ENCODE measurements at regions not wholly inside any gene's neighbourhood (a gene's known extent, or its start where the extent isn't known, plus 50 kb on each side); places are given as distances from the start of the nearest gene placed in this dataset.

DNA sequence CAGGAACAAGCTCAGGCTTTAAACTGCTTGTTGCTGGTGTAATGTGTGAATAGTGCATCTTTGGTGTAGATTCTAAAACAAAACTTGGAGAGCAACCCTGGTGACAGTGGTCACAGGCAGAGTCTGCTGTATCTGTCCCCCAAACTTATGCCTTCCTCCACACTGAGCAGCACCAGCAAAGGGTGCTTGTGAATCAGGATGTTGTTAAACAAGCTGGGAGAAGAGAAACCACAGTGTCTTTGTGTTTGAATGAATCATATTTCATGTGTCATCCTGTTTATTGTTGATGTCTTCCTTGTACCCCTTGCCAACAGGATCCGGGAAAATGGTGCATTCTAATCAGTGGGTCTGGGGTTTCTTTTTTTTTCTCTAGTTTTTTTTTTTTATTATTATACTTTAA lies 91.9 kb upstream of the COG2 start:
- peaks cover 70% of the 10 kb centered on the region for H3K27me3 ChIP-seq (ENCODE audit: low read length)
- no peaks in the 10 kb centered on the region for H3K36me3 ChIP-seq (ENCODE audit: low read depth, low read length)
- H3K4me2 ChIP-seq (ENCODE audit: low read length): no peak overlapping the region
- H3K9me3 ChIP-seq (ENCODE audit: low read length): no peaks in the 10 kb centered on the region
- peak; percentile 77 for DNase-seq
- no peak overlapping the region for H3K9ac ChIP-seq (ENCODE audit: low read length)
- H3K9me2 ChIP-seq (replicated peaks; ENCODE audit: low read length): no peaks in the 10 kb centered on the region
- ChIA-PET CTCF (interaction anchor here (0.6 kb wide), 1 partner anchor 107 kb away, joined by 4 read pairs; no protein-coding TSS in a partner anchor), POLR2A (ENCODE audit: unreplicated experiment) (no interaction called here)
- no peaks in the 10 kb centered on the region for H3F3A ChIP-seq (ENCODE audit: low read length, unreplicated experiment)
- ATAC-seq: peak; percentile 76
- no peaks in the 10 kb centered on the region for H4K20me1 ChIP-seq (ENCODE audit: low read length)
- no peaks in the 10 kb centered on the region for H3K79me2 ChIP-seq (ENCODE audit: low read length)
- no peak for TF ChIP-seq EZH2phosphoT487 (IDR thresholded peaks at IDR 0.05; ENCODE audit: borderline replicate concordance, low read length)
- no peak for TF ChIP-seq EZH2 (IDR thresholded peaks at IDR 0.05; ENCODE audit: low read length, unreplicated experiment)
- TF ChIP-seq, protein P1, sequence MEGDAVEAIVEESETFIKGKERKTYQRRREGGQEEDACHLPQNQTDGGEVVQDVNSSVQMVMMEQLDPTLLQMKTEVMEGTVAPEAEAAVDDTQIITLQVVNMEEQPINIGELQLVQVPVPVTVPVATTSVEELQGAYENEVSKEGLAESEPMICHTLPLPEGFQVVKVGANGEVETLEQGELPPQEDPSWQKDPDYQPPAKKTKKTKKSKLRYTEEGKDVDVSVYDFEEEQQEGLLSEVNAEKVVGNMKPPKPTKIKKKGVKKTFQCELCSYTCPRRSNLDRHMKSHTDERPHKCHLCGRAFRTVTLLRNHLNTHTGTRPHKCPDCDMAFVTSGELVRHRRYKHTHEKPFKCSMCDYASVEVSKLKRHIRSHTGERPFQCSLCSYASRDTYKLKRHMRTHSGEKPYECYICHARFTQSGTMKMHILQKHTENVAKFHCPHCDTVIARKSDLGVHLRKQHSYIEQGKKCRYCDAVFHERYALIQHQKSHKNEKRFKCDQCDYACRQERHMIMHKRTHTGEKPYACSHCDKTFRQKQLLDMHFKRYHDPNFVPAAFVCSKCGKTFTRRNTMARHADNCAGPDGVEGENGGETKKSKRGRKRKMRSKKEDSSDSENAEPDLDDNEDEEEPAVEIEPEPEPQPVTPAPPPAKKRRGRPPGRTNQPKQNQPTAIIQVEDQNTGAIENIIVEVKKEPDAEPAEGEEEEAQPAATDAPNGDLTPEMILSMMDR (conservative IDR thresholded peaks at IDR 0.05; ENCODE audit: low read depth, low read length): no peak
- no TSS peak for BruUV-seq (replicated peaks)
- H3K4me3 ChIP-seq (ENCODE audit: low read length): no peak overlapping the region
- H3K4me1 ChIP-seq (ENCODE audit: insufficient read depth, low read length): peaks cover 8% of the 10 kb centered on the region
- no peak overlapping the region for H3K27ac ChIP-seq (ENCODE audit: low read length)
- intact Hi-C loops (cut with micrococcal nuclease): no loop called here
- no peak overlapping the region for H2AFZ ChIP-seq (ENCODE audit: low read length)

DNA sequence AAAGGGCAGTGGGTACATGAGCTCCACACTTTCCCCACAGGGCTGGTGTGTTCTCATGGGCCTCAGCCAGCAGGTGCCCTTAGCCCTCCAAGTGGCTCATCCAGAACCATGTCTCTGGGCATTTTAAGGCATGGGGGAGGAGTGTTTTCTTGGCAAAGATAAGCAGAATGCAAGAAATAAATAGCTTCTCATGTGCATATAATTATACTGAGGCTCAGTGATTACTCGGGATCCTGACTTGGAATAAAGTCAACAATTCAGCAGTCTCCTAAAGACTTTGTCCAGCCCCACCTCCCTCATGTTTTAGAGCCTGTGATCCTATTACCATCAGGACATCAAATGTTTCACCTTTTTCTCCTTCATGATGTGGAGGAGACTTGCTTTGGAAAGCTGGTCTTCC lies 92.7 kb upstream of the COG2 start:
- TF ChIP-seq EZH2phosphoT487 (IDR thresholded peaks at IDR 0.05; ENCODE audit: borderline replicate concordance, low read length): no peak
- TF ChIP-seq EZH2 (IDR thresholded peaks at IDR 0.05; ENCODE audit: low read length, unreplicated experiment): no peak
- POLR2A ChIA-PET (ENCODE audit: unreplicated experiment): no interaction called here
- Histone ChIP-seq H3F3A (ENCODE audit: low read length, unreplicated experiment) (no peaks in the 10 kb centered on the region), H2AFZ (ENCODE audit: low read length) (no peak overlapping the region), H3K9me2 (replicated peaks; ENCODE audit: low read length) (no peaks in the 10 kb centered on the region), H3K4me3 (ENCODE audit: low read length) (no peak overlapping the region), H3K79me2 (ENCODE audit: low read length) (no peaks in the 10 kb centered on the region), H4K20me1 (ENCODE audit: low read length) (no peaks in the 10 kb centered on the region), H3K9me3 (ENCODE audit: low read length) (no peaks in the 10 kb centered on the region), H3K9ac (ENCODE audit: low read length) (no peak overlapping the region), H3K36me3 (ENCODE audit: low read depth, low read length) (no peaks in the 10 kb centered on the region), H3K27me3 (ENCODE audit: low read length) (peaks cover 64% of the 10 kb centered on the region), H3K27ac (ENCODE audit: low read length) (no peak overlapping the region), H3K4me2 (ENCODE audit: low read length) (no peak overlapping the region), H3K4me1 (ENCODE audit: insufficient read depth, low read length) (peaks cover 8% of the 10 kb centered on the region)
- CTCF ChIA-PET: no interaction called here
- DNase-seq (no peak), ATAC-seq (no peak)
- intact Hi-C loops (cut with micrococcal nuclease): no loop called here
- no TSS peak for BruUV-seq (replicated peaks)

DNA sequence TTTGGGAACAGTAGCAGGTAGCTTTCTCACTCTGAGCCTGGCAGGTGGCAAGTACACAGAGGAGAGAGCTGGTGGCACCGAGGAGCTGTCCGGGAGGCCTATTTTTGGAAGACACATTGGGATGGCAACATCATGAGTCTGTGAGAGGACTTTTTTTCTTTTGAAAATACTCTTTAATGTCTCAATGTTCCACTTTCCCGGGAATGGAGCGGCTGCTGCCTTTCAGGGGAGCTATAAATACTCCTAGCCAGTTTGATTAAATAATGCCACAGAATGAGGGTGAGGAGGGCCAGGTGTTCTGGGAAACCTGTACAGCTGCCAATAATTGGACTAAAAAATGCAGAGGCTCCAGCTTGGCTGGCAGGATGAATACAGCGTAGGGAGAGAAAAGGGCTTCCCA lies 93.3 kb upstream of the COG2 start:
- H3K79me2 ChIP-seq (ENCODE audit: low read length): no peaks in the 10 kb centered on the region
- H3K4me2 ChIP-seq (ENCODE audit: low read length): no peak overlapping the region
- H2AFZ ChIP-seq (ENCODE audit: low read length): no peak overlapping the region
- H3K36me3 ChIP-seq (ENCODE audit: low read depth, low read length): no peaks in the 10 kb centered on the region
- no peak overlapping the region for H3K27ac ChIP-seq (ENCODE audit: low read length)
- TF ChIP-seq EZH2phosphoT487 (IDR thresholded peaks at IDR 0.05; ENCODE audit: borderline replicate concordance, low read length): no peak
- no peak for TF ChIP-seq EZH2 (IDR thresholded peaks at IDR 0.05; ENCODE audit: low read length, unreplicated experiment)
- TF ChIP-seq, protein P1 (conservative IDR thresholded peaks at IDR 0.05; ENCODE audit: low read depth, low read length): no peak
- no peaks in the 10 kb centered on the region for H4K20me1 ChIP-seq (ENCODE audit: low read length)
- POLR2A ChIA-PET (ENCODE audit: unreplicated experiment): no interaction called here
- BruUV-seq (replicated peaks): no TSS peak
- H3K9me3 ChIP-seq (ENCODE audit: low read length): no peaks in the 10 kb centered on the region
- CTCF ChIA-PET: no interaction called here
- peaks cover 8% of the 10 kb centered on the region for H3K4me1 ChIP-seq (ENCODE audit: insufficient read depth, low read length)
- no peak overlapping the region for H3K9ac ChIP-seq (ENCODE audit: low read length)
- DNase-seq (no peak), ATAC-seq (no peak)
- no peaks in the 10 kb centered on the region for H3F3A ChIP-seq (ENCODE audit: low read length, unreplicated experiment)
- no peak overlapping the region for H3K4me3 ChIP-seq (ENCODE audit: low read length)
- intact Hi-C loops (cut with micrococcal nuclease): no loop called here
- H3K27me3 ChIP-seq (ENCODE audit: low read length): peaks cover 58% of the 10 kb centered on the region
- no peaks in the 10 kb centered on the region for H3K9me2 ChIP-seq (replicated peaks; ENCODE audit: low read length)

Data from PC-3 (cell line).